ENCODE measurements at regions not wholly inside any gene's neighbourhood (a gene's known extent, or its start where the extent isn't known, plus 50 kb on each side); places are given as distances from the start of the nearest gene placed in this dataset.

- no peak for DNase-seq (ENCODE audit: low spot score)
Measured at GRCh38 chr4:122203407-122203806, 51.3 kb downstream of the BLTP1 start.

GRCh38 chr4:122205687-122206086, 53.6 kb downstream of the BLTP1 start:
- DNase-seq (ENCODE audit: low spot score), result no peak

GRCh38 chr4:122212880-122213279, 60.7 kb downstream of the BLTP1 start:
- DNase-seq (ENCODE audit: low spot score), result no peak

GRCh38 chr4:122218762-122219161, 66.6 kb downstream of the BLTP1 start:
- DNase-seq (ENCODE audit: low spot score), result no peak

- no peak for DNase-seq (ENCODE audit: low spot score)
Measured at GRCh38 chr4:122219356-122219755, 67.2 kb downstream of the BLTP1 start.

- DNase-seq (ENCODE audit: low spot score), result no peak
Measured at GRCh38 chr4:122221322-122221721, 69.2 kb downstream of the BLTP1 start.

GRCh38 chr4:122224348-122224747, 72.2 kb downstream of the BLTP1 start:
- no peak for DNase-seq (ENCODE audit: low spot score)

- no peak for DNase-seq (ENCODE audit: low spot score)
Measured at GRCh38 chr4:122227202-122227601, 75.1 kb downstream of the BLTP1 start.

- DNase-seq (ENCODE audit: low spot score), result no peak
Measured at GRCh38 chr4:122229857-122230256, 77.7 kb downstream of the BLTP1 start.

- DNase-seq (ENCODE audit: low spot score), result no peak
Measured at GRCh38 chr4:122232633-122233032, 80.5 kb downstream of the BLTP1 start.

- DNase-seq (ENCODE audit: low spot score), result no peak
Measured at GRCh38 chr4:122234686-122235085, 82.6 kb downstream of the BLTP1 start.

GRCh38 chr4:122243785-122244184, 91.7 kb downstream of the BLTP1 start:
- DNase-seq (ENCODE audit: low spot score), result no peak

GRCh38 chr4:122244764-122245163, 92.6 kb downstream of the BLTP1 start:
- DNase-seq (ENCODE audit: low spot score), result no peak

- no peak for DNase-seq (ENCODE audit: low spot score)
Measured at GRCh38 chr4:122246551-122246950, 94.4 kb downstream of the BLTP1 start.

GRCh38 chr4:122249357-122249756, 97.2 kb downstream of the BLTP1 start:
- DNase-seq (ENCODE audit: low spot score), result no peak

GRCh38 chr4:122252584-122252983, 100.5 kb downstream of the BLTP1 start:
- no peak for DNase-seq (ENCODE audit: low spot score)

- no peak for DNase-seq (ENCODE audit: low spot score)
Measured at GRCh38 chr4:122259849-122260248, 107.7 kb downstream of the BLTP1 start.

GRCh38 chr4:122276359-122276758, 102.5 kb upstream of the ADAD1 start:
- no peak for DNase-seq (ENCODE audit: low spot score)

GRCh38 chr4:122278976-122279375, 99.8 kb upstream of the ADAD1 start:
- DNase-seq (ENCODE audit: low spot score), result no peak

- DNase-seq (ENCODE audit: low spot score), result no peak
Measured at GRCh38 chr4:122279670-122280069, 99.1 kb upstream of the ADAD1 start.

- no peak for DNase-seq (ENCODE audit: low spot score)
Measured at GRCh38 chr4:122285285-122285684, 93.5 kb upstream of the ADAD1 start.

GRCh38 chr4:122293374-122294365, 85.1 kb upstream of the ADAD1 start:
- no peak for DNase-seq (ENCODE audit: low spot score)

- no peak for DNase-seq (ENCODE audit: low spot score)
Measured at GRCh38 chr4:122297694-122298093, 81.1 kb upstream of the ADAD1 start.

GRCh38 chr4:122300776-122301175, 78.0 kb upstream of the ADAD1 start:
- no peak for DNase-seq (ENCODE audit: low spot score)

Measured in globus pallidus (tissue), 1 donor.